MM.1S (cell line): ENCODE measurements at regions not wholly inside any gene's neighbourhood (a gene's known extent, or its start where the extent isn't known, plus 50 kb on each side); places are given as distances from the start of the nearest gene placed in this dataset.

Experiments
- CTCF ChIP-seq: fragments of 300-600 bp; sonication (generic); IDR thresholded peaks from 2 replicates; pipeline ENCODE4 v1.5.1; 2016; ENCODE audit warnings: antibody characterized with exemption, low read length, mixed read lengths
- EZH2 ChIP-seq: fragments of 300-600 bp; sonication (generic); optimal IDR thresholded peaks from 2 replicates; pipeline ENCODE3; 2017; ENCODE audit warnings: low read depth, mild to moderate bottlenecking, antibody characterized with exemption, low read length, mixed read lengths
- EZH2phosphoT487 ChIP-seq: fragments of 300-600 bp; sonication (generic); IDR thresholded peaks from 2 replicates; pipeline ENCODE4 v1.6.1; 2018; ENCODE audit warnings: antibody characterized with exemption, low read length

- no peak for TF ChIP-seq EZH2
- no peak for TF ChIP-seq CTCF
- TF ChIP-seq EZH2phosphoT487 = no peak
These were observed 274.8 kb downstream of the PTPRC start for GRCh38 chr1:198913667-198914066.
